ENCODE measurements at regions not wholly inside any gene's neighbourhood (a gene's known extent, or its start where the extent isn't known, plus 50 kb on each side); places are given as distances from the start of the nearest gene placed in this dataset.

GRCh38 chr13:102954350-102954749, 108.5 kb downstream of the ERCC5 start:
- Histone ChIP-seq H3K36me3 (no peaks in the 10 kb centered on the region), H3K27me3 (peaks cover 0 to 12% (median 0%) of the 10 kb centered on the region in 4 donors), H3K9me3 (no peaks in the 10 kb centered on the region), H3K4me1 (no peaks in the 10 kb centered on the region), H3K27ac (replicated peaks in 1 of 4) (no peak overlapping the region), H3K4me3 (no peak overlapping the region)
- intact Hi-C loops (cut with DNase I), result no loop called here
- WGBS, result 90% methylated on average over 3 of the region's 3 CpGs
- no peak for TF ChIP-seq POLR2AphosphoS5 (IDR thresholded peaks at IDR 0.05)
- TF ChIP-seq EP300 (IDR thresholded peaks at IDR 0.05), result no peak
- TF ChIP-seq CTCF (IDR thresholded peaks at IDR 0.05), result no peak
- no peak for TF ChIP-seq POLR2A (IDR thresholded peaks at IDR 0.05; ENCODE audit: low read depth)
- DNase-seq (ENCODE audit: extremely low spot score), result no peak

- Histone ChIP-seq H3K27ac (replicated peaks in 1 of 4) (no peak overlapping the region), H3K4me3 (no peak overlapping the region), H3K4me1 (no peaks in the 10 kb centered on the region), H3K36me3 (no peaks in the 10 kb centered on the region), H3K9me3 (no peaks in the 10 kb centered on the region), H3K27me3 (peaks cover 0 to 12% (median 0%) of the 10 kb centered on the region in 4 donors)
- TF ChIP-seq CTCF (IDR thresholded peaks at IDR 0.05) (no peak), POLR2A (IDR thresholded peaks at IDR 0.05; ENCODE audit: low read depth) (no peak), POLR2AphosphoS5 (IDR thresholded peaks at IDR 0.05) (no peak), EP300 (IDR thresholded peaks at IDR 0.05) (no peak)
- intact Hi-C loops (cut with DNase I), result no loop called here
- no peak for DNase-seq (ENCODE audit: extremely low spot score)
- 92% methylated on average over 9 of the region's 9 CpGs for WGBS
Observed at GRCh38 chr13:102951808-102952207, 106.0 kb downstream of the ERCC5 start.

- intact Hi-C loops (cut with DNase I), result no loop called here
- 47% methylated on average over 8 of the region's 8 CpGs for WGBS
Observed at GRCh38 chr13:102947745-102948405, 102.0 kb downstream of the ERCC5 start.

GRCh38 chr13:102945886-102946285, 100.1 kb downstream of the ERCC5 start:
- no peak for TF ChIP-seq POLR2AphosphoS5 (IDR thresholded peaks at IDR 0.05)
- TF ChIP-seq EP300 (IDR thresholded peaks at IDR 0.05), result no peak
- TF ChIP-seq POLR2A (IDR thresholded peaks at IDR 0.05; ENCODE audit: low read depth), result no peak
- TF ChIP-seq CTCF (IDR thresholded peaks at IDR 0.05), result no peak
- DNase-seq (ENCODE audit: extremely low spot score), result no peak
- H3K4me1 ChIP-seq, result no peaks in the 10 kb centered on the region
- 81% methylated on average over 4 of the region's 4 CpGs for WGBS
- H3K27me3 ChIP-seq, result peaks cover 0 to 10% (median 0%) of the 10 kb centered on the region in 4 donors
- H3K27ac ChIP-seq (replicated peaks in 1 of 4), result no peak overlapping the region
- H3K36me3 ChIP-seq, result no peaks in the 10 kb centered on the region
- H3K4me3 ChIP-seq, result no peak overlapping the region
- intact Hi-C loops (cut with DNase I), result no loop called here
- peaks cover 0 to 12% (median 4%) of the 10 kb centered on the region in 4 donors for H3K9me3 ChIP-seq

More at GRCh38 chr13:102947745-102948405, 102.0 kb downstream of the ERCC5 start:
- no peaks in the 10 kb centered on the region for H3K4me1 ChIP-seq
- peaks cover 0 to 3% (median 0%) of the 10 kb centered on the region in 4 donors for H3K9me3 ChIP-seq
- H3K4me3 ChIP-seq, result no peak overlapping the region
- H3K36me3 ChIP-seq, result no peaks in the 10 kb centered on the region
- DNase-seq (ENCODE audit: extremely low spot score), result no peak
- H3K27me3 ChIP-seq, result peaks cover 0 to 12% (median 0%) of the 10 kb centered on the region in 4 donors
- no peak overlapping the region for H3K27ac ChIP-seq (replicated peaks in 1 of 4)
- TF ChIP-seq CTCF (IDR thresholded peaks at IDR 0.05) (no peak), EP300 (IDR thresholded peaks at IDR 0.05) (no peak)
